Kasumi-1 (cell line): ENCODE measurements at regions not wholly inside any gene's neighbourhood (a gene's known extent, or its start where the extent isn't known, plus 50 kb on each side); places are given as distances from the start of the nearest gene placed in this dataset.
"Not testable (repeated sequence)": the region's sequence is repeated elsewhere in the genome, so short reads cannot be mapped to it uniquely, and the experiment has no call there.

ENCODE experiments used
- DNase-seq, 2 experiments: peaks; one replicate each; lab custom pipeline; 2025; lab: John Stamatoyannopoulos, UW

- no peak for DNase-seq
Observed at GRCh38 chr17:53765609-53766008, 57.1 kb upstream of the KIF2B start.

- DNase-seq: no peak
Observed at GRCh38 chr17:53765129-53765528, 57.6 kb upstream of the KIF2B start.

GRCh38 chr17:53757559-53757958, 65.2 kb upstream of the KIF2B start:
- no peak for DNase-seq

GRCh38 chr17:53757116-53757515, 65.6 kb upstream of the KIF2B start:
- not testable (repeated sequence) for DNase-seq

- peak in 1 of 2 experiments; percentile 21 for DNase-seq
Observed at GRCh38 chr17:53749178-53749577, 73.5 kb upstream of the KIF2B start.

- DNase-seq: peak in 1 of 2 experiments; percentile 16
Observed at GRCh38 chr17:53748159-53748820, 74.4 kb upstream of the KIF2B start.

GRCh38 chr17:53740312-53740711, 82.4 kb upstream of the KIF2B start:
- no peak for DNase-seq

GRCh38 chr17:53736516-53737240, 86.0 kb upstream of the KIF2B start:
- no peak for DNase-seq

GRCh38 chr17:53724726-53725125, 98.0 kb upstream of the KIF2B start:
- DNase-seq: no peak

GRCh38 chr17:53722407-53722806, 100.3 kb upstream of the KIF2B start:
- peak in 1 of 2 experiments; percentile 20 for DNase-seq

- DNase-seq: no peak
Observed at GRCh38 chr17:53721101-53721500, 101.6 kb upstream of the KIF2B start.

- DNase-seq: no peak
Observed at GRCh38 chr17:53719229-53719628, 103.5 kb upstream of the KIF2B start.

GRCh38 chr17:53707566-53707965, 115.2 kb upstream of the KIF2B start:
- DNase-seq: no peak

GRCh38 chr17:53696286-53696685, 126.4 kb upstream of the KIF2B start:
- DNase-seq: no peak

- no peak for DNase-seq
Observed at GRCh38 chr17:53687324-53687723, 135.4 kb upstream of the KIF2B start.

GRCh38 chr17:53680745-53681144, 142.0 kb upstream of the KIF2B start:
- DNase-seq: no peak

GRCh38 chr17:53668854-53669253, 153.9 kb upstream of the KIF2B start:
- no peak for DNase-seq

GRCh38 chr17:53662608-53663007, 160.1 kb upstream of the KIF2B start:
- DNase-seq: no peak

GRCh38 chr17:53659181-53659580, 163.5 kb upstream of the KIF2B start:
- no peak for DNase-seq

- no peak for DNase-seq
Observed at GRCh38 chr17:53655591-53655990, 167.1 kb upstream of the KIF2B start.

- no peak for DNase-seq
Observed at GRCh38 chr17:53649201-53649600, 173.5 kb upstream of the KIF2B start.

- DNase-seq: no peak
Observed at GRCh38 chr17:53646835-53647234, 175.9 kb upstream of the KIF2B start.

- DNase-seq: no peak
Observed at GRCh38 chr17:53640808-53641207, 181.9 kb upstream of the KIF2B start.

- DNase-seq: no peak
Observed at GRCh38 chr17:53635444-53635843, 187.3 kb upstream of the KIF2B start.
